PC-3 (cell line): ENCODE measurements at regions not wholly inside any gene's neighbourhood (a gene's known extent, or its start where the extent isn't known, plus 50 kb on each side); places are given as distances from the start of the nearest gene placed in this dataset.
"Not testable (repeated sequence)": the region's sequence is repeated elsewhere in the genome, so short reads cannot be mapped to it uniquely, and the experiment has no call there.

Source experiments
- ATAC-seq: fragments of 200-7000 bp; cut with Tn5 transposase; 2 replicates; pipeline ENCODE4 v1.9.1; 2020; ENCODE audit warnings: mild to moderate bottlenecking, moderate library complexity
- BruUV-seq: library from RNA; stranded (reverse); fragments of 400-500 nt; replicated peaks from 2 replicates; lab custom pipeline; 2021; lab: Mats Ljungman, UMichigan
- CTCF ChIA-PET: fragments of 300-600 bp; sonication (Branson Sonifier 250); formaldehyde crosslinking; loops from one replicate; lab custom pipeline; 2022; ENCODE audit warnings: antibody characterized with exemption; lab: Charles Lee
- POLR2A ChIA-PET: fragments of 300-600 bp; sonication (Branson Sonifier 250); formaldehyde crosslinking; loops from one replicate; lab custom pipeline; 2022; ENCODE audit warnings: antibody characterized with exemption; ENCODE audit not compliant: unreplicated experiment; lab: Charles Lee
- DNase-seq: peaks from one replicate; pipeline ENCODE4 v3.0.0-alpha.2; 2015
- H2AFZ ChIP-seq: fragments of 300-600 bp; sonication (generic); 2 replicates; pipeline ENCODE4 v1.6.0; 2016; ENCODE audit warnings: antibody characterized with exemption, low read length
- H3F3A ChIP-seq: fragments of 300-600 bp; sonication (generic); one replicate; pipeline ENCODE4 v1.6.0; 2017; ENCODE audit warnings: antibody characterized with exemption, low read length, control low read depth, mild to moderate bottlenecking; ENCODE audit not compliant: unreplicated experiment
- H3K27ac ChIP-seq: fragments of 300-600 bp; sonication (generic); 2 replicates; pipeline ENCODE4 v1.5.1; 2016; ENCODE audit warnings: mild to moderate bottlenecking, low read length
- H3K27me3 ChIP-seq: fragments of 300-600 bp; sonication (generic); 2 replicates; pipeline ENCODE4 v1.6.1; 2016; ENCODE audit warnings: low read length, mixed read lengths
- H3K36me3 ChIP-seq: fragments of 300-600 bp; sonication (generic); 2 replicates; pipeline ENCODE4 v1.6.1; 2016; ENCODE audit warnings: low read depth, mixed run types, low read length, mixed read lengths
- H3K4me1 ChIP-seq: fragments of 300-600 bp; sonication (generic); 2 replicates; pipeline ENCODE4 v1.5.1; 2016; ENCODE audit warnings: low read length; ENCODE audit not compliant: insufficient read depth
- H3K4me2 ChIP-seq: fragments of 300-600 bp; sonication (generic); 2 replicates; pipeline ENCODE4 v1.6.0; 2016; ENCODE audit warnings: low read length
- H3K4me3 ChIP-seq: fragments of 300-600 bp; sonication (generic); 2 replicates; pipeline ENCODE4 v1.5.1; 2016; ENCODE audit warnings: mild to moderate bottlenecking, low read length, mixed read lengths
- H3K79me2 ChIP-seq: fragments of 300-600 bp; sonication (generic); 2 replicates; pipeline ENCODE4 v1.6.1; 2017; ENCODE audit warnings: low read length, mixed read lengths
- H3K9ac ChIP-seq: fragments of 300-600 bp; sonication (generic); 2 replicates; pipeline ENCODE4 v1.6.0; 2016; ENCODE audit warnings: mild to moderate bottlenecking, low read length
- H3K9me2 ChIP-seq: fragments of 300-600 bp; sonication (generic); replicated peaks from 2 replicates; pipeline ENCODE4 v1.6.1; 2016; ENCODE audit warnings: mixed run types, low read length, mixed read lengths
- H3K9me3 ChIP-seq: fragments of 300-600 bp; sonication (generic); 2 replicates; pipeline ENCODE4 v1.6.1; 2016; ENCODE audit warnings: low read length, mixed read lengths
- H4K20me1 ChIP-seq: fragments of 300-600 bp; sonication (generic); 2 replicates; pipeline ENCODE4 v1.6.1; 2016; ENCODE audit warnings: low read length, mixed read lengths
- EZH2 ChIP-seq: fragments of 300-600 bp; sonication (generic); IDR thresholded peaks from one replicate; pipeline ENCODE4 v1.6.1; 2017; ENCODE audit warnings: antibody characterized with exemption, mild to moderate bottlenecking, low read length; ENCODE audit not compliant: unreplicated experiment
- EZH2phosphoT487 ChIP-seq: fragments of 300-600 bp; sonication (generic); IDR thresholded peaks from 2 replicates; pipeline ENCODE4 v1.6.1; 2018; ENCODE audit warnings: mild to moderate bottlenecking, antibody characterized with exemption, low read length, borderline replicate concordance
- intact Hi-C: fragments of 100-400 bp; cut with micrococcal nuclease; formaldehyde crosslinking; loops from 2 replicates; pipeline ENCODE4 v1.9.0; 2023
- TF ChIP-seq, protein P1 (sequence below): fragments of 300-600 bp; sonication (generic); conservative IDR thresholded peaks from 2 replicates; pipeline ENCODE4 v1.5.1; 2017; ENCODE audit warnings: antibody characterized with exemption, low read depth, mild to moderate bottlenecking, low read length

DNA sequence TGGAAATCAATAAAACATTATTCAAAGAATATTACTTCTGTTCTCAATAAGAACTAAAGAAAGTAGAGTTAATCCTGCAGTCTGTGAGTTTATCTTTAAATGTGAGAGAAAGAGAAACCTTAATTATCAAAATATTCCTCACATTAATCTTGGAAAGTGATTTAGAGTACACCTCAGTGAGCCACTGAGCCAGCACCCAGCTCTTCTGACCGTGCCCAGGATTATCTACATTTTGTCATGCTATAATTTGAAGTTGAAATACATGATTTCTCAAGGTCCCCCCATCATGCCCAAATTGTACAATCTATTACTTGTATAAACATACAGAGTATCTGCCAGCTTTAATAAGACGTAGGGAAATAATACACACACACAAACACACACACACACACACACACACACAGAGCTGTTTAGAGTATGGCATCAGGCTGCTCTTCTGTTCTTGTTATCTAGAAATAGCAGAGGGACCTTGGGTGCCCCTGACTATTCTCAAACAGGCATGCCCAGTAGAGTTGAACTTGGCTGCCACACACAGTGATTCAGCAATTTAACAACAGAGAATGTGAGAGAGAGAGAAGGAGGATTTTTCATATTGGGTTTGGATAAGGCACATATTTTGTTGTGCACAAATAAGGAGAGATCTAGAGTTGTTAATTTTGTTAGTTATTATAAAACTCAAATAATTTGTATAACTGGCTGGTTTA lies 74.4 kb downstream of the P2RY1 start:
- Histone ChIP-seq H4K20me1 (no peaks in the 10 kb centered on the region), H3K4me1 (0 out of 2 replicates have a peak, but pooled peaks cover 6% of the 10 kb centered on the region), H3K9me3 (no peaks in the 10 kb centered on the region), H3K36me3 (no peaks in the 10 kb centered on the region), H3F3A (no peaks in the 10 kb centered on the region), H3K9me2 (no peaks in the 10 kb centered on the region), H3K4me2 (no peak overlapping the region), H2AFZ (peak overlapping the region; percentile 14; the same call in 1 of the 2 replicates), H3K27ac (no peak overlapping the region), H3K9ac (no peak overlapping the region), H3K79me2 (no peaks in the 10 kb centered on the region), H3K27me3 (no peaks in the 10 kb centered on the region), H3K4me3 (no peak overlapping the region)
- CTCF ChIA-PET, result no interaction called here
- DNase-seq, result peak; percentile 9
- intact Hi-C loops, result no loop called here
- no TSS peak for BruUV-seq
- POLR2A ChIA-PET, result no interaction called here
- no peak; the same call in 1 of the 2 replicates for ATAC-seq
- TF ChIP-seq EZH2 (no peak), EZH2phosphoT487 (no peak)

- Histone ChIP-seq H3K4me1 (0 out of 2 replicates have a peak, but pooled peaks cover 6% of the 10 kb centered on the region), H3K9me3 (no peaks in the 10 kb centered on the region), H3K27ac (no peak overlapping the region), H3K4me3 (no peak overlapping the region), H2AFZ (no peak overlapping the region), H3K36me3 (no peaks in the 10 kb centered on the region), H4K20me1 (no peaks in the 10 kb centered on the region), H3K27me3 (no peaks in the 10 kb centered on the region), H3K9me2 (no peaks in the 10 kb centered on the region), H3K4me2 (no peak overlapping the region), H3K9ac (no peak overlapping the region), H3F3A (no peaks in the 10 kb centered on the region), H3K79me2 (no peaks in the 10 kb centered on the region)
- TF ChIP-seq, protein P1, sequence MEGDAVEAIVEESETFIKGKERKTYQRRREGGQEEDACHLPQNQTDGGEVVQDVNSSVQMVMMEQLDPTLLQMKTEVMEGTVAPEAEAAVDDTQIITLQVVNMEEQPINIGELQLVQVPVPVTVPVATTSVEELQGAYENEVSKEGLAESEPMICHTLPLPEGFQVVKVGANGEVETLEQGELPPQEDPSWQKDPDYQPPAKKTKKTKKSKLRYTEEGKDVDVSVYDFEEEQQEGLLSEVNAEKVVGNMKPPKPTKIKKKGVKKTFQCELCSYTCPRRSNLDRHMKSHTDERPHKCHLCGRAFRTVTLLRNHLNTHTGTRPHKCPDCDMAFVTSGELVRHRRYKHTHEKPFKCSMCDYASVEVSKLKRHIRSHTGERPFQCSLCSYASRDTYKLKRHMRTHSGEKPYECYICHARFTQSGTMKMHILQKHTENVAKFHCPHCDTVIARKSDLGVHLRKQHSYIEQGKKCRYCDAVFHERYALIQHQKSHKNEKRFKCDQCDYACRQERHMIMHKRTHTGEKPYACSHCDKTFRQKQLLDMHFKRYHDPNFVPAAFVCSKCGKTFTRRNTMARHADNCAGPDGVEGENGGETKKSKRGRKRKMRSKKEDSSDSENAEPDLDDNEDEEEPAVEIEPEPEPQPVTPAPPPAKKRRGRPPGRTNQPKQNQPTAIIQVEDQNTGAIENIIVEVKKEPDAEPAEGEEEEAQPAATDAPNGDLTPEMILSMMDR, result no peak
- no peak for TF ChIP-seq EZH2phosphoT487
- no peak for TF ChIP-seq EZH2
- ATAC-seq (no peak), DNase-seq (no peak)
- CTCF ChIA-PET, result no interaction called here
- intact Hi-C loops, result no loop called here
- POLR2A ChIA-PET, result no interaction called here
- BruUV-seq, result no TSS peak
These were observed 75.3 kb downstream of the P2RY1 start for GRCh38 chr3:152910211-152910610.

- DNase-seq (no peak), ATAC-seq (no peak)
- H3K79me2 ChIP-seq, result no peaks in the 10 kb centered on the region
- H3K4me1 ChIP-seq, result 0 out of 2 replicates have a peak, but pooled peaks cover 6% of the 10 kb centered on the region
- H4K20me1 ChIP-seq, result no peaks in the 10 kb centered on the region
- no peaks in the 10 kb centered on the region for H3K36me3 ChIP-seq
- POLR2A ChIA-PET, result no interaction called here
- H3K4me2 ChIP-seq, result no peak overlapping the region
- H3K9ac ChIP-seq, result no peak overlapping the region
- H3K27me3 ChIP-seq, result no peaks in the 10 kb centered on the region
- intact Hi-C loops, result no loop called here
- H3K4me3 ChIP-seq, result no peak overlapping the region
- H3K9me2 ChIP-seq, result no peaks in the 10 kb centered on the region
- H2AFZ ChIP-seq, result no peak overlapping the region
- TF ChIP-seq, protein P1, result no peak
- TF ChIP-seq EZH2phosphoT487 (no peak), EZH2 (no peak)
- CTCF ChIA-PET, result no interaction called here
- BruUV-seq, result no TSS peak
- H3K27ac ChIP-seq, result no peak overlapping the region
- no peaks in the 10 kb centered on the region for H3K9me3 ChIP-seq
- H3F3A ChIP-seq, result no peaks in the 10 kb centered on the region
These were observed 76.0 kb downstream of the P2RY1 start for GRCh38 chr3:152910966-152911365.

- intact Hi-C loops, H3K4me2 ChIP-seq, H4K20me1 ChIP-seq, H3K27ac ChIP-seq, H3K9ac ChIP-seq, H3K9me3 ChIP-seq, CTCF ChIA-PET, H3K4me1 ChIP-seq, H3K27me3 ChIP-seq, H3K4me3 ChIP-seq, ATAC-seq, H3K36me3 ChIP-seq, H3K9me2 ChIP-seq, DNase-seq, POLR2A ChIA-PET, BruUV-seq, H2AFZ ChIP-seq, H3F3A ChIP-seq, H3K79me2 ChIP-seq: not testable (repeated sequence)
These were observed 79.8 kb downstream of the P2RY1 start for GRCh38 chr3:152914743-152915142.
